CD4-positive, CD25-positive, alpha-beta regulatory T cell (primary cell): ENCODE measurements at regions not wholly inside any gene's neighbourhood (a gene's known extent, or its start where the extent isn't known, plus 50 kb on each side); places are given as distances from the start of the nearest gene placed in this dataset.

Source experiments
- ATAC-seq, 2 donors: fragments of 150-1000 bp; cut with Tn5 transposase; one replicate each; pipeline ENCODE4 v1.10.0; 2021; ENCODE audit warnings: low read depth in 2 of 2, moderate number of reproducible peaks in 2 of 2, moderate library complexity in 1 of 2
- DNase-seq, 3 donors: peaks; one replicate each; pipeline versions ENCODE4 v3.0.0 to v3.0.0-alpha.2; 2012 to 2022; ENCODE audit warnings: mixed read lengths in 1 of 3
- H3K27ac ChIP-seq: one replicate; pipeline ENCODE4 v1.7.0; 2013; ENCODE audit warnings: mild to moderate bottlenecking, low read length; ENCODE audit not compliant: insufficient read depth, poor library complexity, severe bottlenecking
- H3K27me3 ChIP-seq: one replicate; pipeline ENCODE4 v1.7.0; 2013; ENCODE audit warnings: low read length; ENCODE audit not compliant: control insufficient read depth, insufficient read depth
- H3K36me3 ChIP-seq: one replicate; pipeline ENCODE4 v1.7.0; 2013; ENCODE audit warnings: mild to moderate bottlenecking, low read length, moderate library complexity; ENCODE audit not compliant: control insufficient read depth, insufficient read depth
- H3K4me1 ChIP-seq: 2 replicates; pipeline ENCODE4 v1.7.0; 2013; ENCODE audit warnings: mild to moderate bottlenecking, low read length; ENCODE audit not compliant: insufficient read depth, control insufficient read depth, poor library complexity, severe bottlenecking
- H3K4me3 ChIP-seq: one replicate; pipeline ENCODE4 v1.7.0; 2013; ENCODE audit warnings: low read depth, mild to moderate bottlenecking, low read length, moderate library complexity
- H3K9me3 ChIP-seq, 2 experiments: 1 replicate in 1 of 2; 2 replicates in 1 of 2; pipeline ENCODE4 v1.7.0; 2013; ENCODE audit warnings: low read length in 2 of 2, mild to moderate bottlenecking in 1 of 2, moderate library complexity in 1 of 2; ENCODE audit not compliant: control insufficient read depth in 2 of 2
- H3K27ac Mint-ChIP-seq, 3 donors: one replicate each; pipeline ENCODE4 v1.8.0; 2020 to 2022; ENCODE audit warnings: mild to moderate bottlenecking in 3 of 3, mixed read lengths in 3 of 3, moderate library complexity in 2 of 3
- H3K27me3 Mint-ChIP-seq: one replicate; pipeline ENCODE4 v1.8.0; 2022; ENCODE audit warnings: mild to moderate bottlenecking, mixed read lengths
- H3K36me3 Mint-ChIP-seq: one replicate; pipeline ENCODE4 v1.8.0; 2020; ENCODE audit warnings: mixed read lengths
- H3K4me1 Mint-ChIP-seq, 4 donors: one replicate each; pipeline ENCODE4 v1.8.0; 2020 to 2022; ENCODE audit warnings: mixed read lengths in 4 of 4, mild to moderate bottlenecking in 1 of 4
- H3K4me3 Mint-ChIP-seq, 4 donors: one replicate each; pipeline ENCODE4 v1.8.0; 2020 to 2022; ENCODE audit warnings: mild to moderate bottlenecking in 4 of 4, mixed read lengths in 4 of 4, moderate library complexity in 3 of 4
- H3K9me3 Mint-ChIP-seq, 7 donors: one replicate each; pipeline ENCODE4 v1.8.0; 2020 to 2022; ENCODE audit warnings: mixed read lengths in 7 of 7, mild to moderate bottlenecking in 3 of 7, moderate library complexity in 2 of 7

DNA sequence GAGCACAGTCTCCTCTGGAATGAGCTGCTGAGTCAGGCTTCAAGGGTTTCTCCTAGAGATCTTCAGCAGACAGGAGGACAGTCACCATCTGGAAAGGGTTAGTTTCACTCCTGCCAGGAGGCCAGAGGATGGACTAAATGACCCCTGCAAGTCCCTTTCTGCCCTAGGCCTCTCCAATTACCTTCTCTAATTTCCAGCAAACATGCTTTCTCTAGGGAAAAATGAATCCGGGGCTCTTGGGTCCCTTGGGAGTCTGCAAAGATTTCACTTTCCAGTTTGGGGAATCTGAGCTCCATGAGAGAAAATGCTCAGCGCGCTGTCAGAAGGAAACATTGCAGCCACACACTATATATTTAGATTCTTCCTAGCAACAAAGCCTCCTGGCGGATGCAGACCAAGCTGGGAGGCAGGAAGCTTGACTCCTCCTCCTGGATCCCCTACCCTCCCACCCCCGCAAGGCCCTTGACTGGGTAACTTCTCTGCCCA is 184.4 kb upstream of the CCND2 start:
- Mint-ChIP-seq H3K4me3 (no peak overlapping the region), H3K36me3 (no peaks in the 10 kb centered on the region), H3K27ac (no peak overlapping the region), H3K9me3 (no peaks in the 10 kb centered on the region), H3K27me3 (peaks cover 10% of the 10 kb centered on the region), H3K4me1 (no peaks in the 10 kb centered on the region)
- Histone ChIP-seq H3K27ac (no peak overlapping the region), H3K36me3 (no peaks in the 10 kb centered on the region), H3K9me3 (no peaks in the 10 kb centered on the region), H3K27me3 (no peaks in the 10 kb centered on the region), H3K4me3 (no peak overlapping the region), H3K4me1 (no peaks in the 10 kb centered on the region)
- no peak for DNase-seq
- ATAC-seq: no peak

- no peaks in the 10 kb centered on the region for H3K36me3 ChIP-seq
These were observed 185.1 kb upstream of the CCND2 start for GRCh38 chr12:4088451-4088850.

DNA sequence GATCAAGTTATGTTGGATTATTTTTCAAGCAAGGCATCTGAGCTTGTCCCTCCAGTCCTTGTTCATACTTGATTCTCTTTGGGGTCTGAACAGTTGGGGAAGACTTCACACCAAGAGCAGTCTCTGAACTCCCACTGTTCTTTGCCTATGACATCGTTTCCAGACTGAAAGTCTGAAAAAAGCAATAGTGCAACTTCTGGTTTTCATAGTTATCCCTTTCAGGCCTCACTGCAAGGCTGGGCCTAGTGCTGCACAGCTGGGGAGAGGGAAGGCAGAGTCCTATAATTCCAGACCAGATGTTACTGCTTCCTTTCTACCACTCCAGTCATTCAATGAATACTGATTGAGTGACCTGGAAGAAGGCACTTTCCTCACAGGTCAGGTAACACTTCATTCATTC is 187.1 kb upstream of the CCND2 start:
- no peak overlapping the region for H3K4me3 Mint-ChIP-seq
- Histone ChIP-seq H3K4me3 (no peak overlapping the region), H3K27ac (no peak overlapping the region), H3K4me1 (no peaks in the 10 kb centered on the region), H3K9me3 (no peaks in the 10 kb centered on the region), H3K36me3 (no peaks in the 10 kb centered on the region), H3K27me3 (no peaks in the 10 kb centered on the region)
- ATAC-seq (no peak), DNase-seq (no peak)
- no peak overlapping the region for H3K27ac Mint-ChIP-seq
- no peaks in the 10 kb centered on the region for H3K9me3 Mint-ChIP-seq
- no peaks in the 10 kb centered on the region for H3K4me1 Mint-ChIP-seq
- peaks cover 3% of the 10 kb centered on the region for H3K36me3 Mint-ChIP-seq
- H3K27me3 Mint-ChIP-seq: peaks cover 5% of the 10 kb centered on the region

More at GRCh38 chr12:4088451-4088850, 185.1 kb upstream of the CCND2 start:
- Mint-ChIP-seq H3K27ac (no peak overlapping the region), H3K4me1 (no peaks in the 10 kb centered on the region), H3K9me3 (no peaks in the 10 kb centered on the region), H3K4me3 (no peak overlapping the region), H3K27me3 (peaks cover 8% of the 10 kb centered on the region), H3K36me3 (peaks cover 3% of the 10 kb centered on the region)
- H3K4me3 ChIP-seq: no peak overlapping the region
- no peaks in the 10 kb centered on the region for H3K27me3 ChIP-seq
- no peaks in the 10 kb centered on the region for H3K9me3 ChIP-seq
- H3K27ac ChIP-seq: no peak overlapping the region
- H3K4me1 ChIP-seq: no peaks in the 10 kb centered on the region
- ATAC-seq (no peak), DNase-seq (no peak)

DNA sequence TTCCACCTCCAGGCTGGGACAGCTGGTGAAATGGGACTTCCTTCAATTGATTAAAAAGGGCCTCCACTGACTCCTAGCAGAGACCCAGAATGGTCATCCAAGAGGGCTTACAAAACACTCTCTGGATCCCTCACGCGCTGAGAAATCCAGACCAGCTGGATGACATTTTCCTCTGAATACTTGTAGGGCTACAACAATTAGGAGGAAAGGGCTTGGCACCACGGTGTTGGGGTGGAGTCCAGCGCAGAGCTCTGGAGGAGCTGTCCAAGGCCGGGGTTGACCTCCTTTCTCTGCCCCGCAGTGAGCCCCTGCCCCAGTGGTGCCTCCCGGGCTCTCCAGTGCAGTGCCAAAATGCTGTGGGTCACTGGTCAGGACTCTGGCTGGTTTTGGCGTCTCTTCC is 189.0 kb upstream of the CCND2 start:
- no peak overlapping the region for H3K4me3 ChIP-seq
- H3K9me3 ChIP-seq: no peaks in the 10 kb centered on the region
- H3K4me1 ChIP-seq: no peaks in the 10 kb centered on the region
- H3K36me3 ChIP-seq: no peaks in the 10 kb centered on the region
- no peaks in the 10 kb centered on the region for H3K4me1 Mint-ChIP-seq
- H3K27me3 ChIP-seq: no peaks in the 10 kb centered on the region
- peaks cover 8% of the 10 kb centered on the region for H3K27me3 Mint-ChIP-seq
- H3K27ac ChIP-seq: no peak overlapping the region
- H3K27ac Mint-ChIP-seq: no peak overlapping the region
- peaks cover 0 to 1% (median 0%) of the 10 kb centered on the region in 7 donors for H3K9me3 Mint-ChIP-seq
- H3K4me3 Mint-ChIP-seq: no peak overlapping the region
- DNase-seq (no peak), ATAC-seq (no peak)
- H3K36me3 Mint-ChIP-seq: peaks cover 3% of the 10 kb centered on the region

DNA sequence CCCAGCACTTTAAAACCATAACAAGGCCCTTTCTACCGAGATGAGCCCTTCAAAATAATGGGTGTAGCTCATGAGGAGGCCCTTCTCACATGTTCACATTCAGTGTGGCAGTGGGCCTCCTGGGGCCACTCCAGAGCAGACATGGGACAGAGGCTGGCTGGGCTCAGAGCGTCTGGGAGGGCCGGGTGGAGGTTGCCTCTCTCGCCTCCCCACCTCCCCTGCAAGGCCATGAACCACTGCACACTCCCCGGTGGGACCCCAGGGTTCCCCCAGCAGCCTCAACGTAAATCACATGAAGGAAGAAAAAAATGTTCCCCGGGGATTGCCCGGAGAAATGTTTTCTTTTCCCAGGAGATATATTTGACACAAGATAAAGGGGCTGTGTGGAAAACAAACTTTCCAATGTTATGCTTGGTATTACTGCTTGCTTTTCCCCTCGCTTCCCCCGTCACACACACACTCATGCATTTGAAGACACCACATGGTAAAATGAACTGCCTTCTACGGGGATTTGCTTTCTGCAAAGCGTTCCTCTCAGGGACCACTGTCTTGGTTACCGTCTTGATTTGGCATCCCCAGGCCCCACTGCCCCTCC is 190.7 kb upstream of the CCND2 start:
- Mint-ChIP-seq H3K36me3 (peaks cover 3% of the 10 kb centered on the region), H3K9me3 (peaks cover 0 to 6% (median 1%) of the 10 kb centered on the region in 7 donors), H3K27ac (no peak overlapping the region), H3K4me3 (no peak overlapping the region), H3K27me3 (peaks cover 8% of the 10 kb centered on the region), H3K4me1 (peaks cover 0 to 4% (median 0%) of the 10 kb centered on the region in 4 donors)
- Histone ChIP-seq H3K9me3 (no peaks in the 10 kb centered on the region), H3K4me3 (no peak overlapping the region), H3K4me1 (no peaks in the 10 kb centered on the region), H3K27me3 (no peaks in the 10 kb centered on the region), H3K36me3 (no peaks in the 10 kb centered on the region), H3K27ac (no peak overlapping the region)
- ATAC-seq (no peak), DNase-seq (no peak)

DNA sequence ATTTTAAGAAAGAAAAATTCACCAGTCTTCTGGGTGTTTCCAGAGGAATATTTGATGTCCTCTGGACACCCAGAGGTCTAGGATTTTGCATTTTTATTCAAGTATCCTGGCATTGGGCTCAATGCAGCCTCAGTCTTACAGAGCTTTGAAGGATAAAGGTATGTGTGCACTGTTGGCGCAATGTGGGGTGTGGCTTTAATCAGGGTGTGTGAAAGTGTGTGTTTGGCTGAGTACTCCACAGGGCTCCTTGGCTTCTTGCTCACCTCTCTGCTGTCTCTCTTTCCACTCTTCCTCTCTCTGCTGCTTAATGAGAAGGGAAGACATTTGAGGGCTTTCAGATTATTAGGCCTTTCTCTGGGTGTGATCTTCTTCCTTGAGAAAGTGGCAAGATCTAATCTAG is 193.3 kb upstream of the CCND2 start:
- ATAC-seq: no peak
- Histone ChIP-seq H3K36me3 (no peaks in the 10 kb centered on the region), H3K9me3 (no peaks in the 10 kb centered on the region), H3K4me3 (no peak overlapping the region), H3K4me1 (no peaks in the 10 kb centered on the region), H3K27me3 (no peaks in the 10 kb centered on the region), H3K27ac (no peak overlapping the region)
- H3K4me3 Mint-ChIP-seq: no peak overlapping the region
- H3K27ac Mint-ChIP-seq: no peak overlapping the region
- peaks cover 11% of the 10 kb centered on the region for H3K27me3 Mint-ChIP-seq
- H3K4me1 Mint-ChIP-seq: peaks cover 0 to 4% (median 0%) of the 10 kb centered on the region in 4 donors
- peaks cover 0 to 6% (median 3%) of the 10 kb centered on the region in 7 donors for H3K9me3 Mint-ChIP-seq
- H3K36me3 Mint-ChIP-seq: peaks cover 7% of the 10 kb centered on the region
- no peak for DNase-seq

- no peak for ATAC-seq
- Mint-ChIP-seq H3K4me1 (peaks cover 0 to 4% (median 2%) of the 10 kb centered on the region in 4 donors), H3K4me3 (no peak overlapping the region), H3K27me3 (peaks cover 10% of the 10 kb centered on the region), H3K9me3 (peaks cover 0 to 4% (median 3%) of the 10 kb centered on the region in 7 donors), H3K27ac (peak overlapping the region in 1 of 3 donors; percentile 35), H3K36me3 (peaks cover 3% of the 10 kb centered on the region)
- H3K27ac ChIP-seq: no peak overlapping the region
- H3K4me3 ChIP-seq: no peak overlapping the region
- no peaks in the 10 kb centered on the region for H3K4me1 ChIP-seq
- no peaks in the 10 kb centered on the region for H3K9me3 ChIP-seq
- peaks cover 1% of the 10 kb centered on the region for H3K27me3 ChIP-seq
- DNase-seq: no peak
- H3K36me3 ChIP-seq: no peaks in the 10 kb centered on the region
These were observed 199.4 kb upstream of the CCND2 start for GRCh38 chr12:4074129-4074528.

- Mint-ChIP-seq H3K27me3 (peaks cover 3% of the 10 kb centered on the region), H3K4me3 (no peak overlapping the region), H3K27ac (no peak overlapping the region), H3K36me3 (no peaks in the 10 kb centered on the region), H3K9me3 (peaks cover 0 to 2% (median 0%) of the 10 kb centered on the region in 7 donors), H3K4me1 (peaks cover 0 to 4% (median 0%) of the 10 kb centered on the region in 4 donors)
- H3K4me3 ChIP-seq: no peak overlapping the region
- H3K9me3 ChIP-seq: no peaks in the 10 kb centered on the region
- peaks cover 5% of the 10 kb centered on the region for H3K27me3 ChIP-seq
- DNase-seq: no peak
- no peak overlapping the region for H3K27ac ChIP-seq
- no peaks in the 10 kb centered on the region for H3K36me3 ChIP-seq
- H3K4me1 ChIP-seq: no peaks in the 10 kb centered on the region
- no peak for ATAC-seq
These were observed 196.4 kb upstream of the PARP11 start for GRCh38 chr12:4069670-4070010.
